ENCODE measurements at regions not wholly inside any gene's neighbourhood (a gene's known extent, or its start where the extent isn't known, plus 50 kb on each side); places are given as distances from the start of the nearest gene placed in this dataset.
"Not testable (repeated sequence)": the region's sequence is repeated elsewhere in the genome, so short reads cannot be mapped to it uniquely, and the experiment has no call there.

DNA sequence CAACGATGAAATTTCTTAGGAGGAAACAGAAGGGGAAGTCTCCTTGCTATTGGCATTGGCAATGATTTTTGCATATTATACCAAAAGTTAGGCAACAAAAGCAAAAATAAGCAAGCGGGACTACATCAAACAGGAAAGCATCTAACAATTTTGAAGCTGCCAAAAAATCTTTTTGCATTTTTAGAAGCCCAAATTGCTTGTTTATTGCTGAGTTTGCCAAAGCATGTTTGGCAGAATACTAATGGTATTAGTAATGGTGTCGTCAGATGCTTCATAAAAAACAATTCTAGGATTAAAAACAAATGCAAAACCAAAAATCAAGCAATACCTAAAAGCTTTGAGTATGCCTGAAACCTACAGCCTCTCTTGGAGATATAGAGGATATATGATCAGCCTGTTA is 80.0 kb downstream of the GALR1 start:
- no peak for DNase-seq

DNA sequence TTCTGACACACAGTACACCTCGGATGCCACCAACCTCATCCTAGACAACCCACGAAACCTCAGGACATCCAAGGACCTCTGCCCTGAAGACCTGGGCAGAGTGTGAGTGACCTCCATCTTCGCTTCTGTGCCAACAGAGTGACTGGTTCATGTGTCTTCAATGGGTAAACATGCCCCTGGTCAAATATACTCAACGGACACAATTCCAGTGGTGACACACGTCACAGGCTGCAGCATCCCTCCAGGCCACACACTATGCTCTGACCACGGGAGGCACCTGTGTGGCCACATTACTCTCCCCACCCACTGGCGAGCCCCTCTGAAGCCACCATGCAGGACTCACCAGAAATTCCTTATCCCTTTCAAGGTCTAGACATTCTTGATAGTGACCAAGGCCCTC is 85.2 kb downstream of the GALR1 start:
- DNase-seq, result no peak

DNA sequence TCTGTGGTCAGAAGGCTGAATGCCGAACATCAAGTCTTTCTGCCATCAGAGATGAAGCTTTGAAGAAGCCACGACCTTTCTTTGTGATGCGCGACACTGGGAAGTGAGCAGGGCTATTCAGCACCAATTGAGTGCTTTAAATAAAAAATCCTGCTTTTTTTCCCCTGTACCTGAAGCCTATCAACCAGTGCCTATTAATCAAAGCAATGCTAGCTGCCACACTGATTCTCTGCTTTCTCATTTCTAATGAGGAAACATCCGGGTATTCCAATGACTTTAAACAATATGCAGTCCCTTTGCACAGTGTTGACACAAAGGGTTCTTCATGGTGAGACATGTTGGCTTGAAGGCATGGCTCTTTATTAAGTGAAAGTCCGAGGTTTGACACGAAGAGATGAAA is 88.0 kb downstream of the GALR1 start:
- DNase-seq, result no peak

DNA sequence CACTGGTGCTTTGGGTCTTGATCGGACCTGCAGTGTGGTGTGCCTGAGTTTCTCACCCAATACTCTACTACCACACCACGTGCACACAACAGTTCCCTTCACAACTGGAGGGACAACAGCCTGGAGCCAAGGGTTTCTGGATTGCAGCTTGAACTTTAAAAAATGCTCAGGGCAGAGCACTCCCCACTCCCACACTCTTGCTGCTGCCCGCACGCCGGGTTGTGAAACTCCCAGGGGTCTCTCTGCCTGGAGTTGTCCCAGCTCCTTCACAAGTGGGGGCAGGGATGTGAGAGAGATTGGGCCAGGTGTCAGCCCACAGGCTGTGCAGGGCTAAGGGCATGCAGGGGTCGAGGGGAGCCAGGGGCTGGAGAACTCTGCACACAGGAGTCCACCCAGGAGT is 89.4 kb downstream of the GALR1 start:
- DNase-seq, result no peak

DNA sequence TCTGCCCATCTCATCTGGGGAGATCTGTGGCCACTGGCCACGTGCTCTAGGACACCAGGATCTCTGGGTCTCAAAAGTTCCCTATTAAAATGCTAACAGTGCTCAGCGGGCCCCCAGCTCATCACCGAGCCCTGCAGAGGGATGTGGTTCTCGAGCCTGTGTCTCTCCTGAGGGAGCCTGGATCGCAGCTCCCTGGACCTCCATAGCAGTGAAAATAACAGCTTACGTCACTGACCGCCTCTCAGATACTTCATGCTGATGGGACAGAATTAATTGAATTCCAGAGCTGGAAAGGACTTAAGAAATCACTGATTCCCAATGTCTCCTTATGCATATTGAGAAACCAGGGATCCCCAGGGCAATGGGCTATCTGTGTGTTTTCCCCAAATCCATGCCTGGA is 90.0 kb downstream of the GALR1 start:
- no peak for DNase-seq

DNA sequence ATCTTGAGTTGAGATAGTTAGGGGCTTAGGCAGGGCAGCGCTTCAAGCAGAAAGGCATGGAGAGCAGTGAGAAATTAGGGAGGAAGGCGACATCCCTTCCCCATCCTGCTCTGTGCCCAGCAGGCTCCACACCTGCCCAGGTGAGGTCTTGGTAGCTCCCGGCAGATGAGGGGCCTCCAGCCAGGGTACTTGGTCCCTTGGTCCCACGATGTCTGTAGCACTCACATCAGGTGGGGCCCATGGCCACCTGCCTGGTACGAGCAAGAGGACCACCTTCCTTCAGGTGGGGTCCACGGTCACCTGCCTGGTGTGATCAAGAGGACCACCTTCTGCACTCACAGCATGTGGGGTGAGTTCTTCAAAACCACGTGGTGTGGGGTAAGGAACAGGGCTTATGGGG is 91.2 kb downstream of the GALR1 start:
- no peak for DNase-seq

DNA sequence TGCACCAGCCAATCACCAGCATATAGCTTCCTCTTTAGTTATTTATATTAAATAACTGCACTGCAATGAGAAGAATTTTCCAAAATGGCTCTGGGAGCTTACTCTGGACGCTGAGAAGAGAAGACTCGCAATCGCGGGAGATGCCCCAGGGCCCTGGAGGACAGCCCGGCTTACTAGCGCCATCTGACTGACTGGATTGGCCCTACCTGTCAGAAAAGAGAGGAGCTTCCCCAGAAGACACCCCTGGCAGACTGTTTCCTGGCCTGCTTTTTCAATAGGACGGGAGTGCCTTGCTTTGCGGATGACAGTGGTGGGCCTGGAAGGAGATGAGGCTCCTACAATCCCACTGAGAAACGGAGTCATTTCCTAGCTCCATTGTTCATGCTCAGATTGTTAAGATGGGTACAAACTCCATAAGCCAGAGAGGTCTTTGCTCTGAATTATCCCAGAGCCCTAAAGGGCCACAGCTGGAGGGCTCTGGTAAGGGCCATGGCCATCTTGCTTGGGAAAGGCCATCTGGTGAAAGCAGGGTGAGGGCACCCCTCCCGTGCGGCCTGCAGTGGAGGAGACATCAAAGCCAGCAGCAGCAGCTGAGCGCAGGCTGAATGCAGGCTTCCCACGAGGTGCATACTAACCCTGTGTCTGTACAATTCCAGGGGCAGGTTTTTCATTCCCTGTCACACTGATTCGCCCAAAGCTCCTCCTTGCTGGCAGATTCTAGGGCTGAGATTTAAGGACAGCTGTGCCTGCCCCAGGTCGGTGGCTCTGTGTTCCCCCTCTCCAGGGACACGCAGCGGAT is 92.1 kb downstream of the GALR1 start:
- no peak for DNase-seq

DNA sequence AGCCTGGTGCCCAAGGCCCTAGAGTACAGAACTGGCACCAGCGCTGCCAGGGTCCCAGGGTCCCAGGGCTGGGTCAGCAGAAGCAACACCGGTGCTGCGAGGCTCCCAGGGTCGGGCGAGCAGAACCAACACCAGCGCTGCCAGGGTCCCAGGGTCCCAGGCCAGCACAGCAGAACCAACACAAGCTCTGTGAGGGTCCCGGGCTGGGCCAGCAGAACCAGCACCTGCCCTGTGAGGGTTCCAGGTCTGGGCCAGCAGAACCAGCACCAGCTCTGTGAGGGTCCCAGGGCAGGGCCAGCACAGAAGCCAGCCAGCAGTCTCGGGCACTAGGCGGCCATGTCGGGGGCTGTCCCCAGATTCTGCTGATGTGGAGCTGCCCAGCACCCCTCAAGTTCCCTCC is 93.1 kb downstream of the GALR1 start:
- no peak for DNase-seq

DNA sequence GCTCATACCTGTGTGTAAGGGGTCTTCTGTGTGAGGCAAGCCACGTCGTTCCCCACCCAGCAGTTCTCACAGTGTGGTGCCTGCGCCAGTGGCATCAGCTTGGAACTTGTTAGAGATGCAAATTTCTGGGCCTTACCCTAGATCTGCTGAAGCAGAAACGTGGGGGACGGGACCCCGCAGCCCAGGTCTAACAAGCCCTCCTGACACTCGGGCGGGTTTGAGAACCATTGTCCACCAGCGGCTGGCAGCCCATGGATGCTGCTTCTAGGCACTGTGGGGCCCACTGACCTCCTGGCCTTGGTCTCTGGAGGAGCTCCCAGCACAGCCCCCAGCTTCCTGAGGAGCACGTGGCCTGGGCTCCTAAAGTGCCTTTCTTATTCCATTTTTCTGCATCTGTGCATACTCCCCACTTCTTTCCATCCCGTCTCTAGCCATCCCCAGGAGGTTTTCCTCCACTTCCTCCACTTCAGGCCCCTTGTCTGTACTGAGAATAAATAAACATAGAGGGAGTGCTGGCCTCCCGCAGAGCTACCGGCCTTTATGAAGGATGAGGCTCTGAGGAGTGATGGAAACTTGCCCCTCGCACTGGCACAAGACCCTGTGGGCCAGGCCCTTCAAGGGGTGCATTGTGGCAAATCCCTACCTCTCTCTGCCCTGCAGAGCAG is 94.3 kb downstream of the GALR1 start:
- no peak for DNase-seq

DNA sequence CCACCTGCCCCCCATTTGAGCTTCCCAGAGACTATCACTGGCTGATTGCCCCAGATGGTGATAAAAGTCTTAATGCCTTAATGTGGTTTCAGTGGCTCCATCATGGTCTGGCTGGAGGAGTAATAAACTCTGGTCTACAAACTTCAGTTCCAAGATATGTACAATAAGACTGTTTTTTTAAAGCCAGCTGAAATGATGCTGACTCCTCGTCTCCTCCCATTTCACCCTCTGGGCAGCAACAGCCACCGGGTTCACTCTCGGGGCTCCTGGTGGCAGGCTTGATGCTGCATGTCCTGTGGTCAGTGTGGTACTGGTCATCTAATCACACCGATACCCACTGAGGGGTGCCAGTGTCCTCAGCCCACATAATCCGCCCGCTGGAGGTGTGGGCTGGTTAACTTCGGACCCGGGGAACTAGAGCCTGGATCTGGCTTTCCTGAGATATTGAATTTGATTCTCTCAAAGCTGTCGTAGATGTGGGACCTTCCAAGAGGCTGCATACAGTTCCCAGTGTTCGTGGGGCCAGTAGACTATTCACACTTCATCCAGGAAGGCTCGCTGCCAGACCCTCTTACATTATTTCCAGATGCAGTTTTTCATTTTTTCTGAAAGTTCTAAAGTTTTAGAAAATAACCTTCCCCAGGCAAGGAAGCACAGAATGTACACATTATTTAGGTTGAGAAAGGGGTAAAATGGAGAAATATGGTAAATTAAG is 95.3 kb downstream of the GALR1 start:
- DNase-seq, result no peak

DNA sequence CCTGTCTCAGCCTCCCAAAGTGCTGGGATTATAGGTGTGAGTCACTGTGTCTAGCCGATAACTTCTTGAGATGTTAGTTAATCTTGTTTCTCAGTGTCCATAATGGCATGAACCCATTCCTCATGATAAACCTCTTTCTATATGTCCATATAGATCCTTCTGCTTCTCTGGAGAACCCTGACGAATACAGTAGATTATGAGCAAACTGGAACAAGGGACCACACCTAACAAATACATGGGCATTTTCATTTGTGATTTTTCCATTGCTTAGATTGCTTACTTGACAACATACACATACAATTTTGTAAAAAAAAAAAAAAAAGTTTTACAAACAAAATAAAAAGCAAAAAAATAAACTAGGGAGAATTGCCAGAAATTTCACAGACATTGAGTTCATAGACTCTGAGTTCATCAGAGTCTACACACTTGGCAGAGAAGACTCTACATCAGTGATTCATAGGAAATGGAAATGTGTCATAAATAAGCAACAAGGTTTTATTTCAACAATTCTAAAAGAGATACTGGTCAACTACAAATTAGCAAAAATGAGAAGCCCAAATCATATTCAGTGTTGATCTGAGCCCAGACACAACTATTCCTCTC is 96.7 kb downstream of the GALR1 start:
- no peak for DNase-seq

DNA sequence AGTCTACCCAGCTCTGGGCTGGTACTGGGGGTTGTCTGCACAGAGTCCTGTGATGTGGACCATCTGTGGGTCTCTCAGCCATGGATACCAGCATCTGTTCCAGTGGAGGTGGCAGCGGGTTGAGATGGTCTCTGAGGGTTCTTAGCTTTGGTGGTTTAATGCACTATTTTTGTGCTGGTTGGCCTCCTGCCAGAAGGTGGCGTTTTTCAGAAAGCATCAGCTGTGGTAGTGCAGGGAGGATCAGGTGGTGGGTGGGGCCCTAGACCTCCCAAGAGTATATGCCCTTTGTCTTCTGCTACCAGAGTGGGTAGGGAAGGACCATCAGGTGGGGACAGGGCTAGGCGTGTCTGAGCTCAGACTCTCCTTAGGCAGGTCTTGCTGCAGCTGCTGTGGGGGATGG is 103.7 kb downstream of the GALR1 start:
- not testable (repeated sequence) for DNase-seq

DNA sequence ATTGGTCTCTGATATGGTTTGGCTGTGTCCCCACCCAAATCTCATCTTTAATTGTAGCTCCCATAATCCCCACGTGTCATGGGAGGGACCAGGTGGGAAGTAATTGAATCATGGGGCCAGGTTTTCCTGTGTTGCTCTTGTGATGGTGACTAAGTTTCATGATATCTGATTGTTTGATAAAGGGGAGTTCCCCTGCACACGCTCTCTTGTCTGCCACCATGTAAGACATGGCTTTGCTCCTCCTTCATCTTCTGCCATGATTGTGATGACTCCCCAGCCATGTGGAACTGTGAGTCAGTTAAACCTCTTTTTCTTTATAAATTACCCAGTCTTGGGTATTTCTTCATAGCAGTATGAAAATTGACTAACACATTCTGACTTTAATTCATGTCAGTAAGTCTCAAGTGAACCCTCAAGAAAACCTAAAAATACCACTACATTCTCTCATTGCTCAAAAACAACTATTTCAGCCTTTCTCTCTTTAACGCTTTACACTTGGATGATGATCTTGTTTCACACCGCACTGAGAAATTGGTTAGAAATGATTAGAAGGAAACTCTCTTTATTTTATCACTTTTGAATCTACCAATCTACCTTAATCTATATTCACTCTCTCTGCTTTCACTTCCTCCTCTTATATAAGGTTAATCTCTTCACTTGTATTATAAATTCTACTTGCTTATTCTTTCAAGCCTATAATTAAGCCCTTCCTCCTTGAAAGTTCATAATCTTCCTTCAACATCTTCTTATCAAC is 110.1 kb downstream of the GALR1 start:
- DNase-seq, result no peak

DNA sequence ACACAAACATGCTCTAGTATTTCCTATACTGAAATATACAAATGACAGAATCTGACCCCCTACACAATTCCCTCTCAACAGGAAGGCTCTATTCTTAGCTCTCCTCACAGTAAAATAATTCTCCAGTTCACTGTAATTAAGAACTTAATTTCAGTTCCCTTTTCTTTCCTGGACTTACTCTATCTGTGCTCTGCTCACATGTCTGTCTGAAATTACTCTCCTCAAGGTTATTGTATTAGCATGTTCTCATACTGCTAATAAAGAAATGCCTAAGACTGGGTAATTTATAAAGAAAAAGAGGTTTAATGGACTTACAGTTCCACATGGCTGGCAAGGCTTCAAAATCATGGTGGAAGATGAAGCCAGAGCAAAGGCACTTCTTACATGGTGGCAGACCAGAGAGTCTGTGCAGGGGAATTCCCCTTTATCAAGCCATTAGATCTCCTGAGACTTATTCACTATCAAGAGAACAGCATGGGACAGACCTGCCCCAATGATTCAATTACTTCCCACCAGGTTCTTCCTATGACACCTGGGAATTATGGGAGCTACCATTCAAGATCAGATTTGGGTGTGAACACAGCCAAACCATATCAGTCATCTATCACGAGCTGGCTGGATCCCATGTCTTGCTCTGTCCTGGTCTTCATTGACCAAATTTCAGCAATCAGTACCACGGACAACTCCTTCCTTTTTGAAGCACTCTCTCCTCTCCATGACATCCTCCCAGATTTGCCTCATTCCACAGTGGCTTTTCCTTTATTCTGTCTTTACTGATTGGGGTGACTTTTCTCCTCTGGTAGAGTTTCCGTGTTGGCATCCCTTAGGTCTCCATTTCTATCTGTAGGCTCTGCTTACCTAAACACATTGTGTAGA is 110.9 kb downstream of the GALR1 start:
- no peak for DNase-seq

DNA sequence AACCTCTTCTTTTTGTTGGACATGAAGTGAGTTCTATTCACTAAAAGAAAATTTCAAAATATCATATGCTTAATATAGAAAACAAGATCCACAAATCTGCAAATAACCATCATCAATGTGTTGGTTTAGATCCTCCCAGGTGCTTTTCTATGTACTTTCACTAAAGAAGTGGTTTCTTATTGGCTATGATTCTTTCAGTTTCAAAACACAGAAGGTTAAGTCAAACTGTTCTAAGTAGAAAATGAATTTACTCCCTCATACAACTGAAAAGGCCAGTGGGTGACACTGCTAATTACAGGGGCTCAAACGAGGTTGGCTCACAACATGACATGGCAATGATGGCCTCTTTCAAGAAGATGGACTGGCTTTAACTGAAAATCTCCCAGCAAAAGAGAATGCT is 111.7 kb downstream of the GALR1 start:
- DNase-seq, result no peak

DNA sequence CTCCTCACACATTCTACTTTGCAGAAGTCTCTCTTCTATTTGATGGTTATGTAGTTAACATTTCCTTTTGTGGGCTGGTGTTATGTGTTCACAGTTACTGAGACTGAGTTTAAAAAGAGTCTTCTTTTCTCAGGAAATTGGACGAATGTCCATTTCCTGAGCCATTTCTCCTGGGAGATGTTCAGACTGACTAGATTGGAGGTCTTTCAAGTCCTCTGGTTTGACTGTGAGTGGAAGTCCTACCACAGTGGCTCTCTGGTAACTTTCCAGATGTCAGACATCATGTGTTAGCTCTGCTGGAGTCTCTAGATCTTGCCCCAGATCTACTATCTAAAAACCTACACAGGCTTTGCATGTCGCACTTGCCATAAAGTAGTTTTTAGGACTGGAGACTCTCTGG is 116.0 kb downstream of the GALR1 start:
- no peak for DNase-seq

DNA sequence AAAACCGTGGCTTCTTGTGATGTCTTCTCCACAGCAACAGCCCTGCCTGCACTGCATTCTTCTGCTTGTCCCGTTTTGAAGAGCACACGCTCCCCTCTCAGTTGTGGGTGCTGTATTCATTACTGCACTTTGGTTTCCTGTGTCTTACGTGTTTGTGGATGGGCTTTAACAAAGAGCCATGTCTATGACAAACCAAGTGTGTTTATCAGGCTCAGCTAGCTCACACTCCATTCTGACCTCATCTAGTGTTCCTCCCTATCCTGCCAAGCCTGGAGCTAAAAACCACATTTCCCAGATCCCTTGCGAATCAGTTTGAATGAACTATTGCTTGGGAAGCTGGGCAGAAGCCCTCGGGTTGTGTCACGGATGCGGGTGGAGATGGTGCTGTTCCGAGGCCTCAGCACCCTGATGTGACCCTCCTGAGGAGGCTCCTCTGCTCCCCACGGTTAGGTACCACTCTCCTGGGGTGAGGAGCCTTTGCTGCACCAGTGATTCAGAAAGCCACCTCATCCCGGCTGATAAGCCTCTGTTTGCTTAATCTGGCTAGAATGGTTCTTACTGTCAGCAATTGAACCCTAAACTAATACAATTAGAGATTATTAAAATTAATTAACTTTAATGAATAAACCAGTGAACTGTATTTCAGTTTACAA is 116.5 kb downstream of the GALR1 start:
- DNase-seq, result no peak

DNA sequence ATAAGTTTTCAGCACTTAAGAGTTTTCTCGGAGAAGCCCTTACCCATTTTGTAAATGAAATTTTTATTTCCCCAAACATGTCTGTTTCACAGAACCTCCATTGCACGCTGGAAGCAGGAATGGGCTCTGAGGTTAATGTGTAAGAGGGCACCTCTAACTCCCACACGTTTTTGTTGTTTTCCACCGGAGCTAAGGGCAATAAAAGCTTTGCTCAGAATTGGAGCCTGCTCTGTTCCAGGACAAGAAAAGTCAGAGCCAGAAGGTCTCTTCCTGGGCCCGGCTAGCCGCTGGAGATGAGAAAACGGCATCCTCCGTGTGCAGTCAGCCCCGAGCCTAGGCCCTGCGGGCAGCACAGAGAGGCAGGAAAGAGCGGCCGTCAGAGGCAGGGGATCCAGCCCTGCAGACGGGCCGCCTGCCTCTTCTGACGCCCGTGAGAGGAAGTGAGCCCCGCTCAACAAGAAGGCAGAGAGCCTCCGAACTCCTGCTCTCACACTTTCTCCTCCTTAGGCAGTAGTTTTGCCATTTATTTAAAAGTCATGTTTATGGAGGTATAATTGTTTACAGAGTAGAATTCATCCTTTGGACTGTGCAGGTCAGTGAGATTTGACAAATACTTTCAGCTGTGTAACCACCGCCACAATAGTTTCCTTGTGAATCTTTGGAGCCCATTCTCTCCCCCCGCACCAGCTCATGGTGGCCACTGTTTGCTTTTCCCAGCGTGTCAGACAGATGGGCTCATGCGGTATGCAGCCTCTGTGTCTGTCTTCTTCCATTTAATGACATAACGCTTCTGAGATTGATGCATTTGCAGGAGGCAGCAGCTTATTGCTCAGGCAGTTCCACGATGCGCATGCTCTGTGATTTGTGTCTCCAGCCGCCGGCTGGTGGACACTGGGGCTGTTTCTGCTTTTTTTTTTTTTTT is 117.3 kb downstream of the GALR1 start:
- DNase-seq, result no peak

DNA sequence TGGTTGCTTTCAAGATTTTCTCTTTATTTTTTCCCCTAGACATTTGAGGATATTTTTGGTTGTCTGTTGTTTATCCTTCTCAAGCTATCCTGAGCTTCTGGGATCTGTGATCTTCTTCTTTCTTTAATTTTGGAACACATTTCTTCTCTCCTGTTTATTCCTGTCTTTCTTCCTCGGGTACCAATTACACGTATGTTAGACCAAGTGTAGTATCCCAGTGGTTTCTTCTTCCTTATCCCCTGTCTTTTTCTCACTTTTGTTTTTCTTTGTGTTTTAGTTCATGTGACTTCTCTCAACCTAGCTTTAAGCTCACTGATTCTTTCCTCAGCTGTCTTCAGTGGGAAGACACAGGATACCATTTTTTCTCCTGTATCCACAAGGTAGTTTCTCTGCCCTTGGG is 120.0 kb downstream of the GALR1 start:
- DNase-seq, result no peak

Data from CD4-positive, alpha-beta T cell treated with Interleukin-6 for 4 hours (primary cell).